Keratinocyte (primary cell): ENCODE measurements at regions not wholly inside any gene's neighbourhood (a gene's known extent, or its start where the extent isn't known, plus 50 kb on each side); places are given as distances from the start of the nearest gene placed in this dataset.

Source experiments
- DNase-seq: peaks from one replicate; pipeline ENCODE4 v3.0.0-alpha.2; 2011; ENCODE audit warnings: low read depth, missing footprints, low spot score
- FAIRE-seq: peaks from 2 replicates; lab custom pipeline; 2011; peaks lifted over from hg19 to GRCh38; lab: Jason Lieb, UNC
- H2AFZ ChIP-seq: 2 replicates; pipeline ENCODE4 v1.6.0; 2012; ENCODE audit warnings: low read length, control low read depth, inconsistent platforms; ENCODE audit not compliant: control insufficient read depth
- H3K27ac ChIP-seq: 2 replicates; pipeline ENCODE4 v1.5.1; 2011; ENCODE audit warnings: low read length; ENCODE audit not compliant: control insufficient read depth, insufficient read depth
- H3K27me3 ChIP-seq: 3 replicates; pipeline ENCODE4 v1.6.0; 2011; ENCODE audit warnings: low read length; ENCODE audit not compliant: control insufficient read depth, insufficient read depth; ENCODE audit errors: extremely low read depth
- H3K36me3 ChIP-seq, 2 experiments: 2 replicates in 1 of 2; 3 replicates in 1 of 2; pipeline ENCODE4 v1.5.1; 2011; ENCODE audit warnings: low read length in 2 of 2, mild to moderate bottlenecking in 1 of 2; ENCODE audit not compliant: control insufficient read depth in 2 of 2, insufficient read depth in 2 of 2; ENCODE audit errors: extremely low read depth in 1 of 2
- H3K4me1 ChIP-seq: 3 replicates; pipeline ENCODE4 v1.5.1; 2011; ENCODE audit warnings: low read length; ENCODE audit not compliant: control insufficient read depth, insufficient read depth; ENCODE audit errors: extremely low read depth
- H3K4me2 ChIP-seq: 3 replicates; pipeline ENCODE4 v1.6.0; 2011; ENCODE audit warnings: low read depth, low read length; ENCODE audit not compliant: control insufficient read depth, insufficient read depth; ENCODE audit errors: extremely low read depth
- H3K4me3 ChIP-seq, 3 experiments: fragments of 200-600 bp in 1 of 3; sonication (generic) in 1 of 3; 2 replicates in 2 of 3; 3 replicates in 1 of 3; pipeline ENCODE4 v1.5.1; 2011 to 2016; ENCODE audit warnings: low read length in 3 of 3, mild to moderate bottlenecking in 3 of 3, control low read depth in 2 of 3, inconsistent platforms in 1 of 3, low read depth in 1 of 3, mixed read lengths in 1 of 3, mixed run types in 1 of 3, moderate library complexity in 1 of 3; ENCODE audit not compliant: control insufficient read depth in 2 of 3, insufficient read depth in 2 of 3; ENCODE audit errors: extremely low read depth in 1 of 3
- H3K79me2 ChIP-seq: 2 replicates; pipeline ENCODE4 v1.6.0; 2012; ENCODE audit warnings: low read length; ENCODE audit not compliant: control insufficient read depth, insufficient read depth
- H3K9ac ChIP-seq: 3 replicates; pipeline ENCODE4 v1.6.0; 2011; ENCODE audit warnings: low read length; ENCODE audit not compliant: control insufficient read depth, insufficient read depth; ENCODE audit errors: extremely low read depth
- H3K9me1 ChIP-seq: 3 replicates; pipeline ENCODE4 v1.6.0; 2011; ENCODE audit warnings: low read length; ENCODE audit not compliant: control insufficient read depth, insufficient read depth; ENCODE audit errors: extremely low read depth
- H3K9me3 ChIP-seq: 2 replicates; pipeline ENCODE4 v1.5.1; 2012; ENCODE audit warnings: low read depth, low read length; ENCODE audit not compliant: control insufficient read depth
- H4K20me1 ChIP-seq: 3 replicates; pipeline ENCODE4 v1.6.0; 2011; ENCODE audit warnings: low read length; ENCODE audit not compliant: control insufficient read depth, insufficient read depth; ENCODE audit errors: extremely low read depth
- EZH2 ChIP-seq: IDR thresholded peaks from one replicate; pipeline ENCODE4 v1.6.1; 2012; ENCODE audit warnings: inconsistent platforms, mild to moderate bottlenecking, low read length, moderate library complexity
- dilution Hi-C: fragments of 300-500 bp; cut with MboI; formaldehyde crosslinking; loops from one replicate; pipeline ENCODE4 v1.7.0; 2020; ENCODE audit warnings: low sequenced_read_pairs; ENCODE audit not compliant: extremely low pct_ligation_motif_present
- TF ChIP-seq, protein P1 (sequence below), 3 experiments: IDR thresholded peaks in 1 of 3; conservative IDR thresholded peaks in 1 of 3; optimal IDR thresholded peaks in 1 of 3; 2 replicates in 2 of 3; 3 replicates in 1 of 3; pipeline versions ENCODE3 to v1.5.1; 2011; ENCODE audit warnings: low read length in 3 of 3, mild to moderate bottlenecking in 3 of 3, moderate library complexity in 2 of 3, control low read depth in 1 of 3, inconsistent platforms in 1 of 3; ENCODE audit not compliant: insufficient read depth in 2 of 3; ENCODE audit errors: extremely low read depth in 1 of 3

DNA sequence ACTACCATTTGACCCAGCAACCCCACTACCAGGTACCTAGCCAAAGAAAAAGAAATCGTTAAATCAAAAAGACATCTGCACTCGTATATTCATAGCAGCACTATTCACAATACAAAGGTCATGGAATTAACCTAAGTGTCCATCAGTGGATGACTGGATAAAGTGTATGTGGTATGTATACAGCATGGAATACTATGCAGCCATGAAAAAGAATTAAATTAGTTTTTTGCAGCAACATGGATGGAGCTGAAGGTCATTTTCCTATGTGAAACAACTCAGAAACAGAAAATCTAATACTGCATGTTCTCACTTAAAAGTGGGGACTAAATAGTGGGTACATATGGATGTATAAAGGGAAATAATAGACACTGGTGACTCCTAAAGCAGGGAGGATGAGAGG is 175.2 kb downstream of the ZIC4 start:
- H3K4me3 ChIP-seq = no peak overlapping the region
- H3K27ac ChIP-seq = no peak overlapping the region
- H3K27me3 ChIP-seq = no peaks in the 10 kb centered on the region
- no peaks in the 10 kb centered on the region for H3K9me1 ChIP-seq
- H2AFZ ChIP-seq = no peak overlapping the region
- H3K9ac ChIP-seq = no peak overlapping the region
- dilution Hi-C loops = no loop called here
- DNase-seq (no peak), FAIRE-seq (no peak)
- no peaks in the 10 kb centered on the region for H3K4me1 ChIP-seq
- H4K20me1 ChIP-seq = no peaks in the 10 kb centered on the region
- no peaks in the 10 kb centered on the region for H3K9me3 ChIP-seq
- H3K36me3 ChIP-seq = no peaks in the 10 kb centered on the region
- no peaks in the 10 kb centered on the region for H3K79me2 ChIP-seq
- H3K4me2 ChIP-seq = no peak overlapping the region
- TF ChIP-seq EZH2 = no peak
- TF ChIP-seq, protein P1, sequence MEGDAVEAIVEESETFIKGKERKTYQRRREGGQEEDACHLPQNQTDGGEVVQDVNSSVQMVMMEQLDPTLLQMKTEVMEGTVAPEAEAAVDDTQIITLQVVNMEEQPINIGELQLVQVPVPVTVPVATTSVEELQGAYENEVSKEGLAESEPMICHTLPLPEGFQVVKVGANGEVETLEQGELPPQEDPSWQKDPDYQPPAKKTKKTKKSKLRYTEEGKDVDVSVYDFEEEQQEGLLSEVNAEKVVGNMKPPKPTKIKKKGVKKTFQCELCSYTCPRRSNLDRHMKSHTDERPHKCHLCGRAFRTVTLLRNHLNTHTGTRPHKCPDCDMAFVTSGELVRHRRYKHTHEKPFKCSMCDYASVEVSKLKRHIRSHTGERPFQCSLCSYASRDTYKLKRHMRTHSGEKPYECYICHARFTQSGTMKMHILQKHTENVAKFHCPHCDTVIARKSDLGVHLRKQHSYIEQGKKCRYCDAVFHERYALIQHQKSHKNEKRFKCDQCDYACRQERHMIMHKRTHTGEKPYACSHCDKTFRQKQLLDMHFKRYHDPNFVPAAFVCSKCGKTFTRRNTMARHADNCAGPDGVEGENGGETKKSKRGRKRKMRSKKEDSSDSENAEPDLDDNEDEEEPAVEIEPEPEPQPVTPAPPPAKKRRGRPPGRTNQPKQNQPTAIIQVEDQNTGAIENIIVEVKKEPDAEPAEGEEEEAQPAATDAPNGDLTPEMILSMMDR (optimal IDR thresholded peaks at IDR 0.05 in 1 of 3, IDR thresholded peaks at IDR 0.05 in 1 of 3, conservative IDR thresholded peaks at IDR 0.05 in 1 of 3; ENCODE audit: extremely low read depth in 1 of 3, insufficient read depth in 2 of 3, low read length in 3 of 3) = no peak

DNA sequence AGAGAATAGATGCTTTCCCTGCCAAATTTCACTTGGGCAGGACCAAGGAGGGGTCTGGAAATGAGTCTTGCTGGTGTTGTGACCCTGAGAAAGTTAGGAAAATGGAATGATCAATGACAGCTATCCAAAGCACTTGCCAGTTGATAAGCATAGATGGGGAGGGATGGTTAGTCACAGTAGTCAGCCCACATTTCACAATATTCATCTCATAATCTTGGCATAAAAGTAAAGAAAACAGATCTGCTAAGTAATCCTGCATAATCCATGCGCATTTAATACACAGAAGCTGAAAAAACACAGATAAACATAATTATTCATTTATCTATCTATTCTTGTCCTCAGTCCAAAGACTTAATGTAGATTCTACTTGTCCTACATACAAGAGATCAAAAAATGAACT is 184.1 kb downstream of the ZIC4 start:
- no peak overlapping the region for H3K4me3 ChIP-seq
- H2AFZ ChIP-seq = no peak overlapping the region
- H3K4me1 ChIP-seq = no peaks in the 10 kb centered on the region
- H3K4me2 ChIP-seq = no peak overlapping the region
- H3K36me3 ChIP-seq = no peaks in the 10 kb centered on the region
- H3K9me1 ChIP-seq = no peaks in the 10 kb centered on the region
- no peaks in the 10 kb centered on the region for H3K79me2 ChIP-seq
- no peak overlapping the region for H3K9ac ChIP-seq
- H3K27me3 ChIP-seq = no peaks in the 10 kb centered on the region
- DNase-seq = no peak
- no peak for FAIRE-seq
- H3K9me3 ChIP-seq = no peaks in the 10 kb centered on the region
- H4K20me1 ChIP-seq = no peaks in the 10 kb centered on the region
- TF ChIP-seq EZH2 = no peak
- TF ChIP-seq, protein P1 (optimal IDR thresholded peaks at IDR 0.05 in 1 of 3, IDR thresholded peaks at IDR 0.05 in 1 of 3, conservative IDR thresholded peaks at IDR 0.05 in 1 of 3; ENCODE audit: extremely low read depth in 1 of 3, insufficient read depth in 2 of 3, low read length in 3 of 3) = no peak
- dilution Hi-C loops = no loop called here
- no peak overlapping the region for H3K27ac ChIP-seq
